ENCODE measurements at regions not wholly inside any gene's neighbourhood (a gene's known extent, or its start where the extent isn't known, plus 50 kb on each side); places are given as distances from the start of the nearest gene placed in this dataset.

DNA sequence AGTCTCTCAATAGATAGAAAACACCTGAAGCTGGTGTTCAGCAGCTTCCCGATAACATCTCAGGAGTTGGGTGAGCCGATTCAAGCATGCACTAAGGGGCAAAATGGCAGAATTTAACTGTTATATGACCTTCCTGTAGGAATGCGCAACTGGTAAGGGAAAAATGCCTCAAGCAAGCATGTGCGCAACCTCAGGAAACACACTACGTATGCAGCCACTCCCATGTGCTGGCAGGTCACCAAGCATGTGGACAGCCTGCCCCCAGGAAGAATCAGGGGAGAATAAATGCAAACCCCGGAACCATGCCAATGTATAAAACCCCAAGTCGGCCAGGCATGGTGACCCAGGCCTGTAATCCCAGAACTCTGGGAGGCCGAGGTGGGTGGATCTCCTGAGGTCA, 645.6 kb downstream of the NYAP2 start:
- no peak for DNase-seq (ENCODE audit: low spot score)

- DNase-seq (ENCODE audit: low spot score), result no peak
Measured at GRCh38 chr2:226040344-226040900, 640.9 kb downstream of the NYAP2 start.

DNA sequence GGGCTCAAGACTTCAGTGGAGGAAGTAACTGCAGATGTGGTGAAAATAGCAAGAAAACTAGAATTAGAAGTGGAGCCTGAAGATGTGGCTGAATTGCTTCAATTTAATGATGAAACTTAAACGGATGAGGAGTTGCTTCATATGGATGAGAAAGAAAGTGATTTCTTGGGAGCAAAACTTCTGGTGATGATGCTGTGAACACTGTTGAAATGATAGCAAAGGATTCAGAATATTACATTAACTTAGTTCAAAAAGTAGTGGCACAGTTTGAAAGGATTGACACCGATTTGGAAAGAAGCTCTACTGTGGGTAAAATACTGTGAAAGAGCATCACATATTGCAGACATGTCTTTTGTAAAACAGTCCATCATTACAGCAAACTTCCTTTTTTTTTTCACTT, 638.0 kb downstream of the NYAP2 start:
- DNase-seq (ENCODE audit: low spot score), result no peak

DNA sequence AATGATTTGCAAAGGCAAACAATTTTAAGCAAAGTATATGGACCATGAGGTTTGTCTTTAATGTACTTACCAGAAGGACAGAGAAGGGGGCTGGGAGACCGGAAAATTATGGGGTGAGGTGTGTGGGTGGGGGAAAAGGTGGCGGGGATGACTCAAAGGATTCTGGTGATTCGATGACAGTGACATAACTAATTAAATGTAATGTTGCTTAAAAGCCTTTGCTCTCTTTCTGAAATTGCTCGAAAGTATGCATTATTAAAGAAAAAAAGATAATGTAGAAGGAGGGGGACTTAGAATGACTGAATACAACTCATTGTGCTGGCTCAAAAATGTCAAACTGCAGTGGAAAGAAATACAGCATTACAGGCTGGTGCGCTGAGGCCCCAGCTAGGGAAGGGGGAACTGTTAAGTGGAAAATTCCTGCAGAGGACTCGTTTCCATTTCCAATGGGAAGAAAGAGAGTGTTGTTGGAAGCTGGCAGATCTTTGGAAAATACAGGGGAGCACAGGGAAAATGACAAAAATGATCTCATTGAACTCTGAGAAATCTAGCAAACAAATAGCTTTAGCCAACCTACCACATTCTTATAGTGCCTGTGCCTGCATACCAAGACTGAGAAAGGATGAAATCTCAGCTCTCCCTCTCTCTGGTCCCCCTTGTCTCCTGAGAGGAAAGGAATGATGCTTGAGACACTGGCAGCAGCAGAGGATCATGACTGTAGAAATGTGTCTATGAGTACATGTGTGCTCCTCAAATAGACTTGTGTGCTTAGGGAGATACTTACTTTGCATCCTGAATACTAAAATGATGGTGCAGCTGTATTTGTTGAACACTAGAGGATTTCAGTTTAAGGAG, 632.4 kb downstream of the NYAP2 start:
- DNase-seq (ENCODE audit: low spot score), result no peak

GRCh38 chr2:226030788-226031646, 631.5 kb downstream of the NYAP2 start:
- DNase-seq (ENCODE audit: low spot score), result peak; percentile 84

- DNase-seq (ENCODE audit: low spot score), result no peak
Measured at GRCh38 chr2:226030369-226030768, 630.9 kb downstream of the NYAP2 start.

GRCh38 chr2:226023946-226024345, 624.4 kb downstream of the NYAP2 start:
- DNase-seq (ENCODE audit: low spot score), result no peak

GRCh38 chr2:226023383-226023782, 623.9 kb downstream of the NYAP2 start:
- DNase-seq (ENCODE audit: low spot score), result peak; percentile 6

DNA sequence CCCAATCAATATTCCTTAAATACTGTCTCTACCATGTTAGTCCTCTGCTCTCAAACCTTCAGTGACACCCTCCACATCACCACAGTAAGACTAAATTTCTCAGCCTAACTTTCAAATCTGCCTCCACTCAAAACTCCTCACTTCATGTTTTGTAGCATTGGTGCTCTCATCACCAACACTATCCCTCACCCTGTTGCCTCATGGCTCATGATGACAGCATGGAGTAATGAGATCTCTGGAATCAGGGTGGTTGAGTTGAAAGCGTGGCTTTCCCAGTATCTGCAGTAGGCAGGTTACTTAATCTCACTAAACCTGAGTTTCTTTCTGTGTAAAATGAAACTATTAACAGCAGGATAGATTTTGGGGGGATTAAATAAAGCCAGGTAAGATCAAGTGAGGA, 621.4 kb downstream of the NYAP2 start:
- no peak for DNase-seq (ENCODE audit: low spot score)

DNA sequence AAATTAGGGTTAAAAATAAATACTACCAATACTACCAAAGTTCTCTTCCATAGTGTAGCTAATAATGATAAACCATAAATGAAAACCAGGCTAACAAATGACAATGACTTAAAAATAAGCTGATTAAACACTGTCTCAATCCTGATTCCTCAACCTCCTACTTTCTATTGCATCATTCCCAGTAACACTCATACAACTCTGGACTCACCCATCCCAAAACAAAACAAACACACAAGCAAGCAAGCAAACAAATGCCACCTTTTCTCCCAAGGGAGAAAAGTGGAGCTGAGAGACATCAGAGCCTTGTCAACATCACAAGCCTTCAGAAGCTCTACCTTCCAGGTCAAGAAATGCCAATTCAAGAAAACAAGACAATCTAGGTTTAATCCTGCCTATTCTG, 620.7 kb downstream of the NYAP2 start:
- DNase-seq (ENCODE audit: low spot score), result no peak

- DNase-seq (ENCODE audit: low spot score), result no peak
Measured at GRCh38 chr2:226018641-226019040, 619.1 kb downstream of the NYAP2 start.

DNA sequence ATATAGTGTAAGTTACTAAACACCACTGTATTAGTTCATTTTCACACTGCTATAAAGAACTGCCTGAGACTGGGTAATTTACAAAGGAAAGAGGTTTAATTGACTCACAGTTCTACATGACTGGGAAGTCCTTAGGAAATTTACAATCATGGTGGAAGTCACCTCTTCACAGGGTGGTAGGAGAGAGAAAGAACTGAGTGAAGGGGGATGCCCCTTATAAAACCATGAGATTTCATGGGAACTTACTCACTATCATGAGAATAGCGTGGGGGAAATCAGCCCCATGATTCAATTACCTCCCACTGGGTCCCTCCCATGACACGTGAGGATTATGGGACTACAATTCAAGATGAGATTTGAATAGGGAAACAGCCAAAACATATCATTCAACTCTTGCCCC, 618.0 kb downstream of the NYAP2 start:
- DNase-seq (ENCODE audit: low spot score), result no peak

GRCh38 chr2:226017107-226017506, 617.6 kb downstream of the NYAP2 start:
- DNase-seq (ENCODE audit: low spot score), result no peak

DNA sequence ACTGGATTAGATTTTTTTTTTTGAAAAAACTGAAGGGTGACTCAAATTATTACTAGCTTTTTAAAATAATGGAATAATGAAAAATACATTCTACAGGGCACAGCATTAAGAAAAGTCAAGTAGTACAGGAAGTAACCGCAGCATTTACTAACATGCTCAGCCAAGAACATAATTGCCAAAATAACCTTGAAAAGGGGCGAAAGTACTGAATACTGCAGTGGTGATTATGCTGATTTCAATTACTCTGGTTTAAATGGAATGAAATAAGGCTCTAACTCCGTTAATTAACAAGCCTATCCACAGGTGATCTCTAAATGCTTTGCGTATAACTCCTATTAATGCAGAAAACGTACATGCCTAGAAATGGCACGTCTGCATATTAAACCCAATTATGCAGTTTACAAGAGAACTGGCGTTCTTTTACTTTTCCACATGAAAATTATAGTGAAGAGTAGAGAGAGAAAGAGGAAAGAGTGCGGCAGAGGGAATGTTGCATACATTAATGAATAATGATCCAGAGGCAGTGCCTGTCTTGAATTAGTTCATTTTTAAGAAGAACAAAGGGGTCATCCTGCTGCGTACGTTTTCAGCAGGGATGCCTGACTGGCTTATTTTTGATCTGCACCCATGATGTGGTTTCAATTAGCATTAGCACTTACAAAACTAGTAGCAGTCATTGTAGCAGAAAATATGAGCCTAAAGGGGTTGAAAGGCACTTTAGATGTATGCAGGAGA, 612.4 kb downstream of the NYAP2 start:
- no peak for DNase-seq (ENCODE audit: low spot score)

DNA sequence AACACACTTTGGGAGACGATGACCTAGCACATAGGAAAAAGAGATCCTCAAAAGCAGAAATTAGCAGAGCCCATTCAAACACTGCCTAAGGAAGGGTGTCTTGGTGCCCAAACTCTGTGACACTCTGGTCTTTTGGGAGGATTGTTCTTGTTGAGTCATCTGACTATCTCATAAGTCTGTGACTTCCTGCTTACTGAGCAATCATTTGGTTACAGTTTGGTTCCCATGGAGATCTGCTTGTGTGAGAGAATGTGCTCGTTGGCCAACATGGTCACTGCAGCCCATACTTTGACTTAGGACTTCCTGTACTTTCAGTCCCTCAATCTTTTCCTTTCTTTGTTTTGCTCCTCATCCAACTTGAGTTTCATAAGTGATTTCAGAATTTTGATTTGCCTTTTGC, 602.9 kb downstream of the NYAP2 start:
- DNase-seq (ENCODE audit: low spot score), result no peak

DNA sequence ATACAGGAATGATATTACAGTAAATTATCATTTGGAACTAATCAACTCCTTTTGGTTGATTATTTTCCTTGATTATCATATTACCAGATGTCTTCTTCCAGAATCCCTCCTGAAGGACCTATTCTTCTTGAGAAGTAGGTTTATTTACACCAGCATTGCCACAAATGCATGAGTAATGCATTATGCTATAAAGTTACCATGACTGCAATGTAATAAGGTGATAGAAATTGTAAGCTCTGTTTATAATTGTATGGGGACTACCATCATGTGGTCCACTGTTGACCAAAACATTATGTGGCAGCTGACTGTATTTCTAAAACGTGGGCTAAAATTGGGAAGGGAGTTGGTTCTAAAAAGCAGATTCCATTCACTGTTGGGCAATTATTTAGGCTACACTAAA, 602.2 kb downstream of the NYAP2 start:
- no peak for DNase-seq (ENCODE audit: low spot score)

- DNase-seq (ENCODE audit: low spot score), result no peak
Measured at GRCh38 chr2:225999692-226000091, 600.2 kb downstream of the NYAP2 start.

- no peak for DNase-seq (ENCODE audit: low spot score)
Measured at GRCh38 chr2:225998653-225999052, 599.1 kb downstream of the NYAP2 start.

GRCh38 chr2:225998116-225998515, 598.6 kb downstream of the NYAP2 start:
- DNase-seq (ENCODE audit: low spot score), result no peak

DNA sequence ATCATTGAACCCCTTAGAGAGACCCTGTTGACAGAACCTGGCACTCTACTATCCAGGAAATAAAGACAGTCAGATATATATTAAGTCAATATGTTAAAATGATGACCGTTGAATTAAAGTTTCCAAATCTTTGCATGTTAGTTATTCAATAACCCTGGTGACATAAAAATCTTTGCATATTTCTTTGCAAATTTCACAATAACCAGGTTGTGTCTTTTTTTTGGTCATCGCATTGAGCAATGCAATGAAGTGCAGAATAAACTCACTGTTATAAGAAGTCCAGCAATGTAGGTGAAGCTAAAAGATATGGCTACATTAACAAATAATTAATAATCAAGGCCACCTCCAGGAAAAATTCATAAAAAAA, 596.9 kb downstream of the NYAP2 start:
- no peak for DNase-seq (ENCODE audit: low spot score)

- DNase-seq (ENCODE audit: low spot score), result no peak
Measured at GRCh38 chr2:225995796-225996461, 596.4 kb downstream of the NYAP2 start.
